ENCODE measurements at regions not wholly inside any gene's neighbourhood (a gene's known extent, or its start where the extent isn't known, plus 50 kb on each side); places are given as distances from the start of the nearest gene placed in this dataset.
A peak's percentile ranks its signal among the peaks of the same experiment; 100 is the strongest.

- H3K9me3 Mint-ChIP-seq: no peaks in the 10 kb centered on the region
- H3K4me3 Mint-ChIP-seq: no peak overlapping the region
- H3K27ac Mint-ChIP-seq: no peak overlapping the region
- no peak for TF ChIP-seq CTCF (IDR thresholded peaks at IDR 0.05)
- H3K4me1 Mint-ChIP-seq: peaks cover 25% of the 10 kb centered on the region
- no peak for DNase-seq
- H3K27me3 Mint-ChIP-seq (ENCODE audit: low read depth, poor library complexity): no peaks in the 10 kb centered on the region
- H3K36me3 Mint-ChIP-seq (ENCODE audit: low read depth): no peaks in the 10 kb centered on the region
These were observed 186.0 kb upstream of the KBTBD8 start for GRCh38 chr3:66812136-66812535.

GRCh38 chr3:66812741-66813140 is 185.4 kb upstream of the KBTBD8 start:
- H3K4me1 Mint-ChIP-seq: peaks cover 25% of the 10 kb centered on the region
- no peaks in the 10 kb centered on the region for H3K36me3 Mint-ChIP-seq (ENCODE audit: low read depth)
- no peaks in the 10 kb centered on the region for H3K27me3 Mint-ChIP-seq (ENCODE audit: low read depth, poor library complexity)
- no peaks in the 10 kb centered on the region for H3K9me3 Mint-ChIP-seq
- H3K4me3 Mint-ChIP-seq: no peak overlapping the region
- no peak for DNase-seq
- H3K27ac Mint-ChIP-seq: no peak overlapping the region
- TF ChIP-seq CTCF (IDR thresholded peaks at IDR 0.05): no peak

GRCh38 chr3:66816090-66816761 is 181.9 kb upstream of the KBTBD8 start:
- Mint-ChIP-seq H3K27me3 (ENCODE audit: low read depth, poor library complexity) (peaks cover 8% of the 10 kb centered on the region), H3K36me3 (ENCODE audit: low read depth) (no peaks in the 10 kb centered on the region), H3K27ac (no peak overlapping the region), H3K4me1 (peaks cover 18% of the 10 kb centered on the region), H3K9me3 (no peaks in the 10 kb centered on the region), H3K4me3 (no peak overlapping the region)
- peak; percentile 14 for DNase-seq
- peak; percentile 57 for TF ChIP-seq CTCF (IDR thresholded peaks at IDR 0.05)

- no peak overlapping the region for H3K27ac Mint-ChIP-seq
These were observed 180.1 kb upstream of the KBTBD8 start for GRCh38 chr3:66817951-66818557.

GRCh38 chr3:66819993-66820501 is 178.1 kb upstream of the KBTBD8 start:
- Mint-ChIP-seq H3K27me3 (ENCODE audit: low read depth, poor library complexity) (peaks cover 11% of the 10 kb centered on the region), H3K4me1 (peaks cover 27% of the 10 kb centered on the region), H3K36me3 (ENCODE audit: low read depth) (no peaks in the 10 kb centered on the region), H3K27ac (no peak overlapping the region), H3K9me3 (no peaks in the 10 kb centered on the region), H3K4me3 (no peak overlapping the region)
- DNase-seq: no peak
- TF ChIP-seq CTCF (IDR thresholded peaks at IDR 0.05): no peak

More at GRCh38 chr3:66817951-66818557, 180.1 kb upstream of the KBTBD8 start:
- H3K4me1 Mint-ChIP-seq: peaks cover 28% of the 10 kb centered on the region
- H3K36me3 Mint-ChIP-seq (ENCODE audit: low read depth): no peaks in the 10 kb centered on the region
- DNase-seq: no peak
- H3K4me3 Mint-ChIP-seq: no peak overlapping the region
- no peak for TF ChIP-seq CTCF (IDR thresholded peaks at IDR 0.05)
- H3K27me3 Mint-ChIP-seq (ENCODE audit: low read depth, poor library complexity): peaks cover 8% of the 10 kb centered on the region
- no peaks in the 10 kb centered on the region for H3K9me3 Mint-ChIP-seq
